ENCODE measurements at regions not wholly inside any gene's neighbourhood (a gene's known extent, or its start where the extent isn't known, plus 50 kb on each side); places are given as distances from the start of the nearest gene placed in this dataset.

DNA sequence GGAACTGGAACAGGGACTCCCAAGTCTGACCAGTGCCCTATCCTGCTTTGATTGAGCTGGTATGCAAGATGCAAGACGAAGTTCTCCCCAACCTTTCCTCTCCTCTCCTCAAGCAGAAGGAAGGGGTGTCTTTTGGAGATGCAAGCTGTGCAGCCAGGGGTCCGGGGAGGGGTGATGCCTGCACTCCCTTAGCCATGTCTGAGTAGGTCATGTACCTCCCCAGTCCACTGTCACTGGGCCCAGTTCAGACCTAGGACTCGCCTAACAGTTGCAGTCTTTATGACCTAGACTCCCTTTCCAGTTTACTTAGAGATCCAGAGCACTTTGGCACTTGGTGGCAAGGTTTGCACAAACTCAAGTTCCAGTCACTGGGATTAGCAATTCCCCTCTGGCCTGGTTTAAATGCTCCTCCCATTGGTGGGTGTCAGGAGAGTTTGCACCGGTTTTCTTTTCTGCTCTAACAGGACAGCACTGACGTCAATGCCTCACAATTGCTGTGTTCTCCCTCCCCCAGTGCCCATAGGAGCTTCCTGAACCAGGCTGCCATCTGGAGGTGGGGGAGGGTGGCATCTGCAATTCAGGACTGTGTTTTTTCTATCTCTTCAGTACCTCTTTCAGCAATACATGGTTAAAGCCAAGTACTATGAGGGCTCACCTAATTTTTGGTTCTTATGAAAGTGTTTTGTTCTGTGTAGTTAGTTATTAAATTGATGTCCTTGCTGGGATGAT lies 782.2 kb downstream of the ARAP2 start:
- intact Hi-C loops (cut with DNase I): no loop called here
- WGBS, 2 donors: 60 to 74% methylated on average over 5 of the region's 5 CpGs
- TF ChIP-seq, protein P1, sequence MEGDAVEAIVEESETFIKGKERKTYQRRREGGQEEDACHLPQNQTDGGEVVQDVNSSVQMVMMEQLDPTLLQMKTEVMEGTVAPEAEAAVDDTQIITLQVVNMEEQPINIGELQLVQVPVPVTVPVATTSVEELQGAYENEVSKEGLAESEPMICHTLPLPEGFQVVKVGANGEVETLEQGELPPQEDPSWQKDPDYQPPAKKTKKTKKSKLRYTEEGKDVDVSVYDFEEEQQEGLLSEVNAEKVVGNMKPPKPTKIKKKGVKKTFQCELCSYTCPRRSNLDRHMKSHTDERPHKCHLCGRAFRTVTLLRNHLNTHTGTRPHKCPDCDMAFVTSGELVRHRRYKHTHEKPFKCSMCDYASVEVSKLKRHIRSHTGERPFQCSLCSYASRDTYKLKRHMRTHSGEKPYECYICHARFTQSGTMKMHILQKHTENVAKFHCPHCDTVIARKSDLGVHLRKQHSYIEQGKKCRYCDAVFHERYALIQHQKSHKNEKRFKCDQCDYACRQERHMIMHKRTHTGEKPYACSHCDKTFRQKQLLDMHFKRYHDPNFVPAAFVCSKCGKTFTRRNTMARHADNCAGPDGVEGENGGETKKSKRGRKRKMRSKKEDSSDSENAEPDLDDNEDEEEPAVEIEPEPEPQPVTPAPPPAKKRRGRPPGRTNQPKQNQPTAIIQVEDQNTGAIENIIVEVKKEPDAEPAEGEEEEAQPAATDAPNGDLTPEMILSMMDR (IDR thresholded peaks at IDR 0.05): no peak

DNA sequence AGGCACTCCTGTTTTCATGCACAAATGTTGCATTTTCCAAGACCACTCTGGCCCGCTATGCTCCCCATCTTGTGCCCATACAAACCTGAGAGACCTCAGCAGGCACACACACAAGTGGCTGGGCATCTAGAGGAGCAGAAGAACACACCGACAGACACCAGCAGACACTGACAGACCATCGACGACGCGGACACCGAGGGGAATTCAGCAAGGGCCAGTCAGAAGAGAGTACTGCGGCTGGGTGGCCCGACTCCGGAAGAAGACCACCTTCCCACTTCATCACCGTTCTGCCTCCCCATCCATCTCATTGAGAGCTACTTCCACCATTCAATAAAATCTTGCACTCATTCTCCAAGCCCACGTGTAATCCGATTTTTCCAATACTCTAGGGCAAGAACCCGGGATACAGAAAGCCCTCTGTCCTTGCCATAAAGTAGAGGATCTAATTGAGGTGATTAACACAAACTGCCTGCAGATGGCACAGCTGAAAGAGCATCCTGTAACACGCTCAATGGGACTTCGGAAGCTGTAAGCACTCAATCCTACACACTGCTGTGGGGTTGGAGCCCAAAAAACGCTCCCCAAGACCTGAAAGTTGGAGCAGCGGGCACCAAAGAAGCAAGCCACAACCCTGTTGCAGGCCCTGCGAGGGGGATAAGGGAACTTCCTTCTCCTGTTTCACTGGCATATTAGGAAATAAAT lies 780.9 kb downstream of the ARAP2 start:
- peaks cover 0 to 33% (median 8%) of the 10 kb centered on the region in 11 donors for H3K9me3 ChIP-seq
- 84 to 86% methylated on average over 19 of the region's 19 CpGs for WGBS, 2 donors
- H3K27ac ChIP-seq: no peak overlapping the region
- TF ChIP-seq, protein P1 (IDR thresholded peaks at IDR 0.05): no peak
- no peak overlapping the region for H3K4me3 ChIP-seq
- DNase-seq: no peak
- intact Hi-C loops (cut with DNase I): no loop called here
- H3K36me3 ChIP-seq: no peaks in the 10 kb centered on the region
- no peaks in the 10 kb centered on the region for H3K4me1 ChIP-seq
- H3K27me3 ChIP-seq: no peaks in the 10 kb centered on the region
- no peak for ATAC-seq

More for the DNA sequence above, 782.2 kb downstream of the ARAP2 start:
- ATAC-seq: no peak
- no peak overlapping the region for H3K27ac ChIP-seq
- no peak overlapping the region for H3K4me3 ChIP-seq
- no peaks in the 10 kb centered on the region for H3K4me1 ChIP-seq
- no peaks in the 10 kb centered on the region for H3K36me3 ChIP-seq
- no peaks in the 10 kb centered on the region for H3K27me3 ChIP-seq
- DNase-seq: no peak
- peaks cover 0 to 39% (median 8%) of the 10 kb centered on the region in 11 donors for H3K9me3 ChIP-seq

DNA sequence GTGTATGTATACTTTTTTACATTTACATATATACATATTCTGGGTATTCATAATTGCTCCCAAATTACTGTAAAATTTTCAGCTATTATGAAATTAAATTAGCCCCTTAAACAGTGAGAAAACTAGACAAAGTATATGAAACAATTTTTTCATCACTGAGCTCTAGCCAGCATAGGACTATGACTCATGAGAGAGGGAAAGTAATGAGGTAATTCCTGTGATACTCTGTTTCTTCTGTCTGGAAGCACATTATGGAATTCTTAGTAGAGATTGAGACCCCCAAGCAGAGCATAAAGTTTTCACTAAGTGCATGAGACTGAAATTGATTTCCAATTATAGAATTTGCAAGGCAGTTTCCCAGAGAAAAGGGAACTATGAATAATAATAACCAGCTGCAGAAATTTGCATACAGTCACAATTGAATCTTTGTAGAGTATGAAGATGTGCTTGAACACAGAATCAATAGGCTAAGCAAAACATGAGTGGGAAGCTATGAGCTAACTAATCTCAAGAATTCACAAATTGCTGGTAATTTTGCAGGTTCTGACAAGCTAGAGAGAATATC lies 779.3 kb downstream of the ARAP2 start:
- H3K27ac ChIP-seq: no peak overlapping the region
- H3K4me3 ChIP-seq: no peak overlapping the region
- H3K27me3 ChIP-seq: no peaks in the 10 kb centered on the region
- intact Hi-C loops (cut with DNase I): no loop called here
- peaks cover 0 to 18% (median 0%) of the 10 kb centered on the region in 11 donors for H3K9me3 ChIP-seq
- no peaks in the 10 kb centered on the region for H3K36me3 ChIP-seq
- TF ChIP-seq, protein P1 (IDR thresholded peaks at IDR 0.05): no peak
- H3K4me1 ChIP-seq: no peaks in the 10 kb centered on the region
- no peak for DNase-seq
- no peak for ATAC-seq

DNA sequence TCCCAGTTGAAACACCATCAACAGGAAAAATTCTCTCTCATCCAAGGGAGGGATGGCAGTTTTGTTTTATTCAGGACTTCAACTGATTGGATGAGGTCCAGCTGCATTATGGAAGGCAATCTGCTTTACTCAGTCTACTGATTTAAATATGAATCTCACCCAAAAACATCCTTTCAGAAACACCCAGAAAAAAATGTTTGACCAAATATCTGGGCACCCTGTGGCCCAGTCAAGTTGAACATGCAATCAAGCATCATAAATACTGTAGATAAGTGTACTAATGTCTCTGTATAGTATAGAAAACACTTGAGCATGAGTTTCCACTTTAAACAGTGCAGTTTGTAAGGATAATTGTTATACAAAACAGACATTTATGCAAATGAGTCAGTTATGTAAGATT lies 753.2 kb downstream of the ARAP2 start:
- H3K9me3 ChIP-seq: peaks cover 0 to 7% (median 0%) of the 10 kb centered on the region in 11 donors
- H3K27me3 ChIP-seq: no peaks in the 10 kb centered on the region
- ATAC-seq (no peak), DNase-seq (no peak)
- intact Hi-C loops (cut with DNase I): no loop called here
- H3K4me3 ChIP-seq: no peak overlapping the region
- H3K27ac ChIP-seq: no peak overlapping the region
- no peaks in the 10 kb centered on the region for H3K4me1 ChIP-seq
- no peaks in the 10 kb centered on the region for H3K36me3 ChIP-seq
- TF ChIP-seq, protein P1 (IDR thresholded peaks at IDR 0.05): no peak
